HepG2 (cell line): ENCODE measurements at regions not wholly inside any gene's neighbourhood (a gene's known extent, or its start where the extent isn't known, plus 50 kb on each side); places are given as distances from the start of the nearest gene placed in this dataset.
A peak's percentile ranks its signal among the peaks of the same experiment; 100 is the strongest.

ENCODE experiments used
- ARID5B ChIP-seq: IDR thresholded peaks from 2 replicates; pipeline ENCODE4 v1.4.0; 2020; ENCODE audit warnings: mild to moderate bottlenecking, missing genetic modification reagents
- CBX2 ChIP-seq, 2 experiments: fragments of 200-600 bp in 1 of 2; sonication (generic); formaldehyde crosslinking in 1 of 2; IDR thresholded peaks; 2 replicates each; pipeline versions ENCODE4 v1.7.0 to v1.8.1; 2018 to 2022; ENCODE audit warnings: low read depth in 2 of 2, low read length in 1 of 2, mild to moderate bottlenecking in 1 of 2, missing genetic modification reagents in 1 of 2
- CEBPG ChIP-seq: IDR thresholded peaks from 2 replicates; pipeline ENCODE4 v1.6.1; 2016
- DMTF1 ChIP-seq: sonication (generic); formaldehyde crosslinking; IDR thresholded peaks from 2 replicates; pipeline ENCODE4 v1.4.0; 2020; ENCODE audit warnings: mild to moderate bottlenecking, missing genetic modification reagents
- GFI1 ChIP-seq: sonication (generic); formaldehyde crosslinking; IDR thresholded peaks from 2 replicates; pipeline ENCODE4 v1.5.0; 2020; ENCODE audit warnings: missing genetic modification reagents, mild to moderate bottlenecking, borderline replicate concordance
- HOXA3 ChIP-seq: sonication (generic); formaldehyde crosslinking; IDR thresholded peaks from 2 replicates; pipeline ENCODE4 v1.5.0; 2020; ENCODE audit warnings: missing genetic modification reagents
- NONO ChIP-seq, 2 experiments: fragments of 450-650 bp in 1 of 2; sonication (generic) in 1 of 2; formaldehyde crosslinking in 1 of 2; IDR thresholded peaks in 1 of 2; conservative IDR thresholded peaks in 1 of 2; 2 replicates each; pipeline versions ENCODE4 v1.6.1 to v1.8.0; 2017 to 2022; ENCODE audit warnings: mild to moderate bottlenecking in 1 of 2, missing genetic modification reagents in 1 of 2, moderate library complexity in 1 of 2
- NR2F6 ChIP-seq, 2 experiments: IDR thresholded peaks; 2 replicates each; pipeline ENCODE4 v1.6.1; 2016; ENCODE audit warnings: antibody characterized with exemption in 1 of 2, mild to moderate bottlenecking in 1 of 2
- SIX4 ChIP-seq: sonication (generic); formaldehyde crosslinking; IDR thresholded peaks from 2 replicates; pipeline ENCODE4 v1.4.0; 2020; ENCODE audit warnings: missing genetic modification reagents
- SKI ChIP-seq: fragments of 450-650 bp; IDR thresholded peaks from one replicate; pipeline ENCODE4 v1.6.1; 2018; ENCODE audit warnings: mild to moderate bottlenecking; ENCODE audit not compliant: partially characterized antibody
- SOX13 ChIP-seq, 3 experiments: fragments of 450-650 bp in 1 of 3; sonication (generic) in 1 of 3; formaldehyde crosslinking in 1 of 3; IDR thresholded peaks in 2 of 3; conservative IDR thresholded peaks in 1 of 3; 2 replicates each; pipeline versions ENCODE4 v1.5.0 to v1.6.1; 2016 to 2020; ENCODE audit warnings: antibody characterized with exemption in 1 of 3, mild to moderate bottlenecking in 1 of 3, missing compliant biosample characterization in 1 of 3, missing genetic modification reagents in 1 of 3, moderate library complexity in 1 of 3
- TBX2 ChIP-seq: sonication (generic); formaldehyde crosslinking; IDR thresholded peaks from 2 replicates; pipeline ENCODE4 v1.5.0; 2020; ENCODE audit warnings: missing genetic modification reagents, mild to moderate bottlenecking, borderline replicate concordance
- WIZ ChIP-seq: sonication (generic); formaldehyde crosslinking; IDR thresholded peaks from 2 replicates; pipeline ENCODE4 v1.5.1; 2020; ENCODE audit warnings: mild to moderate bottlenecking, missing genetic modification reagents
- ZBTB34 ChIP-seq: sonication (generic); formaldehyde crosslinking; IDR thresholded peaks from 2 replicates; pipeline ENCODE4 v1.8.0; 2022; ENCODE audit warnings: mild to moderate bottlenecking, missing genetic modification reagents
- ZEB1 ChIP-seq: IDR thresholded peaks from 2 replicates; pipeline ENCODE4 v1.6.1; 2012; ENCODE audit warnings: mild to moderate bottlenecking, low read depth, inconsistent platforms; ENCODE audit not compliant: insufficient replicate concordance
- ZNF143 ChIP-seq: sonication (generic); formaldehyde crosslinking; IDR thresholded peaks from 2 replicates; pipeline ENCODE4 v1.4.0; 2020; ENCODE audit warnings: missing genetic modification reagents
- ZNF34 ChIP-seq: sonication (generic); formaldehyde crosslinking; IDR thresholded peaks from 2 replicates; pipeline ENCODE4 v1.4.0; 2020; ENCODE audit warnings: mild to moderate bottlenecking, missing genetic modification reagents, borderline replicate concordance
- ZNF644 ChIP-seq: IDR thresholded peaks from 2 replicates; pipeline ENCODE4 v1.6.1; 2016; ENCODE audit warnings: low read depth
- ZNF766 ChIP-seq: sonication (generic); formaldehyde crosslinking; IDR thresholded peaks from 2 replicates; pipeline ENCODE4 v1.5.0; 2020; ENCODE audit warnings: missing genetic modification reagents, borderline replicate concordance
- ZSCAN20 ChIP-seq: sonication (generic); formaldehyde crosslinking; IDR thresholded peaks from 2 replicates; pipeline ENCODE4 v1.4.0; 2020; ENCODE audit warnings: missing genetic modification reagents, mild to moderate bottlenecking, borderline replicate concordance

GRCh38 chr1:60732977-60733401 is 349.4 kb upstream of the NFIA start (continued):
- TF ChIP-seq SIX4 (CRISPR knock-in tag) (peak; percentile 81), ZNF766 (CRISPR knock-in tag) (no peak), TBX2 (CRISPR knock-in tag) (peak; percentile 54; the same call in 1 of the 2 replicates), ZNF34 (CRISPR knock-in tag) (no peak), ZNF644 (peak; percentile 38; the same call in 1 of the 2 replicates), NR2F6 (IDR thresholded peaks at IDR 0.05) (peak; percentile 92), NR2F6 (CRISPR knock-in tag; IDR thresholded peaks at IDR 0.05) (peak; percentile 87), ZSCAN20 (no peak), DMTF1 (no peak), ZEB1 (peak; percentile 93), WIZ (no peak), SOX13 (IDR thresholded peaks at IDR 0.05) (no peak; the same call in 1 of the 2 replicates), SOX13 (CRISPR knock-in tag; conservative IDR thresholded peaks at IDR 0.05 in 1 of 2, IDR thresholded peaks at IDR 0.05 in 1 of 2) (peak in 1 of 2 experiments; percentile 78; a peak in 2 of 4 replicates), ARID5B (CRISPR knock-in tag) (peak; percentile 59), ZBTB34 (CRISPR knock-in tag) (peak; percentile 92), SKI (no peak), HOXA3 (peak; percentile 23; the same call in 1 of the 2 replicates), CEBPG (CRISPR knock-in tag) (peak; percentile 45; the same call in 1 of the 2 replicates), CBX2 (IDR thresholded peaks at IDR 0.05; ENCODE audit: low read depth, low read length) (no peak), CBX2 (CRISPR knock-in tag; IDR thresholded peaks at IDR 0.05; ENCODE audit: low read depth) (no peak), GFI1 (peak; percentile 48; the same call in 1 of the 2 replicates), ZNF143 (CRISPR knock-in tag) (no peak), NONO (IDR thresholded peaks at IDR 0.05) (no peak), NONO (CRISPR knock-in tag; conservative IDR thresholded peaks at IDR 0.05) (0 out of 2 replicates have a peak, but pooled peaks have one; percentile 48)
